ENCODE measurements at regions not wholly inside any gene's neighbourhood (a gene's known extent, or its start where the extent isn't known, plus 50 kb on each side); places are given as distances from the start of the nearest gene placed in this dataset.

- no peak for FAIRE-seq
- H3K9ac ChIP-seq (ENCODE audit: low read length in 3 of 3) = no peak overlapping the region
- H3K36me3 ChIP-seq (ENCODE audit: control insufficient read depth in 2 of 3, insufficient read depth in 3 of 3, low read length in 3 of 3) = no peaks in the 10 kb centered on the region
- TF ChIP-seq, protein P1, sequence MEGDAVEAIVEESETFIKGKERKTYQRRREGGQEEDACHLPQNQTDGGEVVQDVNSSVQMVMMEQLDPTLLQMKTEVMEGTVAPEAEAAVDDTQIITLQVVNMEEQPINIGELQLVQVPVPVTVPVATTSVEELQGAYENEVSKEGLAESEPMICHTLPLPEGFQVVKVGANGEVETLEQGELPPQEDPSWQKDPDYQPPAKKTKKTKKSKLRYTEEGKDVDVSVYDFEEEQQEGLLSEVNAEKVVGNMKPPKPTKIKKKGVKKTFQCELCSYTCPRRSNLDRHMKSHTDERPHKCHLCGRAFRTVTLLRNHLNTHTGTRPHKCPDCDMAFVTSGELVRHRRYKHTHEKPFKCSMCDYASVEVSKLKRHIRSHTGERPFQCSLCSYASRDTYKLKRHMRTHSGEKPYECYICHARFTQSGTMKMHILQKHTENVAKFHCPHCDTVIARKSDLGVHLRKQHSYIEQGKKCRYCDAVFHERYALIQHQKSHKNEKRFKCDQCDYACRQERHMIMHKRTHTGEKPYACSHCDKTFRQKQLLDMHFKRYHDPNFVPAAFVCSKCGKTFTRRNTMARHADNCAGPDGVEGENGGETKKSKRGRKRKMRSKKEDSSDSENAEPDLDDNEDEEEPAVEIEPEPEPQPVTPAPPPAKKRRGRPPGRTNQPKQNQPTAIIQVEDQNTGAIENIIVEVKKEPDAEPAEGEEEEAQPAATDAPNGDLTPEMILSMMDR (IDR thresholded peaks at IDR 0.05; ENCODE audit: borderline replicate concordance, extremely low read depth, insufficient read depth) = no peak
- no peaks in the 10 kb centered on the region for H3K4me1 ChIP-seq (ENCODE audit: control insufficient read depth in 2 of 3, insufficient read depth in 2 of 3, low read depth in 1 of 3, low read length in 3 of 3)
- peak in 1 of 5 donors; percentile 33 for DNase-seq
- intact Hi-C loops (cut with DNase I) = no loop called here
- no peaks in the 10 kb centered on the region for H3K9me3 ChIP-seq (ENCODE audit: control insufficient read depth in 2 of 3, insufficient read depth in 1 of 3, low read length in 3 of 3)
- no peaks in the 10 kb centered on the region for H3K27me3 ChIP-seq (ENCODE audit: control insufficient read depth, insufficient read depth, low read length)
- H3K4me3 ChIP-seq (ENCODE audit: low read length in 3 of 3) = no peak overlapping the region
- H3K27ac ChIP-seq (ENCODE audit: low read depth in 2 of 2, low read length in 2 of 2) = no peak overlapping the region
Observed at GRCh38 chr18:41703744-41704530, 251.1 kb upstream of the PIK3C3 start.

DNA sequence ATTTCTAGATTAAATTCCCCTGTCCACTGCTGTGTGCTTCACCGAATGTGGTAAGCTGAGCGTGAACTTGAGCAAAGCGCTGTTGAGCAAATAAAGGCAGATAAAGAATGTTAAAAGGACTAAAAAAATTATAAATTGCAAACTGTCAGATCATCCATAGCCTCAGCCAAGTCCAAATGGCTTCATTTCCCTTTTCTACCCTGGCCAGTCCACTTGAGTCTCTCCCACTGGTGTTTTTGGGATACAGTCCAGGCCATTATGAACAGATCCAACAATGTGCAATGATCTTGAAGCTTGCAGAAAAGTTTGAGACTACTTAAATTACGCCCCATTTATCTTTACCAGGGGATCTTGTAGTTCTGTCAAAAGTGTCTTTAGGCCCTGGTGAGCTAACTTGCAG is 254.6 kb upstream of the PIK3C3 start:
- no peak for DNase-seq
- no peaks in the 10 kb centered on the region for H3K36me3 ChIP-seq (ENCODE audit: control insufficient read depth in 2 of 3, insufficient read depth in 3 of 3, low read length in 3 of 3)
- no peak overlapping the region for H3K4me3 ChIP-seq (ENCODE audit: low read length in 3 of 3)
- no peaks in the 10 kb centered on the region for H3K4me1 ChIP-seq (ENCODE audit: control insufficient read depth in 2 of 3, insufficient read depth in 2 of 3, low read depth in 1 of 3, low read length in 3 of 3)
- no peak overlapping the region for H3K9ac ChIP-seq (ENCODE audit: low read length in 3 of 3)
- no peak overlapping the region for H3K27ac ChIP-seq (ENCODE audit: low read depth in 2 of 2, low read length in 2 of 2)
- H3K27me3 ChIP-seq (ENCODE audit: control insufficient read depth, insufficient read depth, low read length) = no peaks in the 10 kb centered on the region
- TF ChIP-seq, protein P1 (IDR thresholded peaks at IDR 0.05; ENCODE audit: borderline replicate concordance, extremely low read depth, insufficient read depth) = no peak
- no peaks in the 10 kb centered on the region for H3K9me3 ChIP-seq (ENCODE audit: control insufficient read depth in 2 of 3, insufficient read depth in 1 of 3, low read length in 3 of 3)
- FAIRE-seq = no peak
- intact Hi-C loops (cut with DNase I) = no loop called here

GRCh38 chr18:41695441-41695840 is 259.6 kb upstream of the PIK3C3 start:
- DNase-seq = no peak
- no peaks in the 10 kb centered on the region for H3K9me3 ChIP-seq (ENCODE audit: control insufficient read depth in 2 of 3, insufficient read depth in 1 of 3, low read length in 3 of 3)
- no peak overlapping the region for H3K4me3 ChIP-seq (ENCODE audit: low read length in 3 of 3)
- H3K4me1 ChIP-seq (ENCODE audit: control insufficient read depth in 2 of 3, insufficient read depth in 2 of 3, low read depth in 1 of 3, low read length in 3 of 3) = no peaks in the 10 kb centered on the region
- intact Hi-C loops (cut with DNase I) = no loop called here
- H3K36me3 ChIP-seq (ENCODE audit: control insufficient read depth in 2 of 3, insufficient read depth in 3 of 3, low read length in 3 of 3) = no peaks in the 10 kb centered on the region
- H3K27me3 ChIP-seq (ENCODE audit: control insufficient read depth, insufficient read depth, low read length) = no peaks in the 10 kb centered on the region
- H3K27ac ChIP-seq (ENCODE audit: low read depth in 2 of 2, low read length in 2 of 2) = no peak overlapping the region
- FAIRE-seq = no peak
- TF ChIP-seq, protein P1 (IDR thresholded peaks at IDR 0.05; ENCODE audit: borderline replicate concordance, extremely low read depth, insufficient read depth) = no peak
- H3K9ac ChIP-seq (ENCODE audit: low read length in 3 of 3) = no peak overlapping the region
